NCI-H1417 (cell line): ENCODE measurements at regions not wholly inside any gene's neighbourhood (a gene's known extent, or its start where the extent isn't known, plus 50 kb on each side); places are given as distances from the start of the nearest gene placed in this dataset.
A peak's percentile ranks its signal among the peaks of the same experiment; 100 is the strongest.

Experiments
- DNase-seq, 3 experiments: peaks; one replicate each; lab custom pipeline; 2025; lab: John Stamatoyannopoulos, UW

GRCh38 chr2:5231287-5231686, 460.9 kb upstream of the SOX11 start:
- DNase-seq: no peak

GRCh38 chr2:5234563-5234962, 457.6 kb upstream of the SOX11 start:
- no peak for DNase-seq

GRCh38 chr2:5235701-5236100, 456.5 kb upstream of the SOX11 start:
- DNase-seq: no peak

- no peak for DNase-seq
Observed at GRCh38 chr2:5236249-5236648, 455.9 kb upstream of the SOX11 start.

GRCh38 chr2:5242751-5243150, 449.4 kb upstream of the SOX11 start:
- peak in 1 of 3 experiments; percentile 33 for DNase-seq

- peak in 2 of 3 experiments; percentile 31 to 51 for DNase-seq
Observed at GRCh38 chr2:5250482-5250881, 441.7 kb upstream of the SOX11 start.

GRCh38 chr2:5253263-5253662, 438.9 kb upstream of the SOX11 start:
- DNase-seq: no peak

- peak in 1 of 3 experiments; percentile 12 for DNase-seq
Observed at GRCh38 chr2:5254791-5255332, 437.3 kb upstream of the SOX11 start.

- DNase-seq: no peak
Observed at GRCh38 chr2:5263291-5263690, 428.9 kb upstream of the SOX11 start.

GRCh38 chr2:5264361-5264760, 427.8 kb upstream of the SOX11 start:
- DNase-seq: no peak

- no peak for DNase-seq
Observed at GRCh38 chr2:5285061-5285460, 407.1 kb upstream of the SOX11 start.

GRCh38 chr2:5285872-5286769, 406.1 kb upstream of the SOX11 start:
- DNase-seq: peak in 2 of 3 experiments; percentile 37 to 72

- no peak for DNase-seq
Observed at GRCh38 chr2:5287558-5288334, 404.4 kb upstream of the SOX11 start.

- no peak for DNase-seq
Observed at GRCh38 chr2:5290900-5291546, 401.2 kb upstream of the SOX11 start.

- DNase-seq: no peak
Observed at GRCh38 chr2:5304640-5305039, 387.5 kb upstream of the SOX11 start.

GRCh38 chr2:5315041-5315440, 377.1 kb upstream of the SOX11 start:
- DNase-seq: peak in 2 of 3 experiments; percentile 43 to 86

- peak; percentile 39 to 90 (median 57) for DNase-seq
Observed at GRCh38 chr2:5315512-5315911, 376.7 kb upstream of the SOX11 start.

GRCh38 chr2:5316001-5316490, 376.1 kb upstream of the SOX11 start:
- DNase-seq: peak in 1 of 3 experiments; percentile 56

GRCh38 chr2:5319493-5319892, 372.7 kb upstream of the SOX11 start:
- DNase-seq: peak in 2 of 3 experiments; percentile 11 to 79

GRCh38 chr2:5322396-5322795, 369.8 kb upstream of the SOX11 start:
- peak in 1 of 3 experiments; percentile 30 for DNase-seq

- no peak for DNase-seq
Observed at GRCh38 chr2:5325523-5325922, 366.7 kb upstream of the SOX11 start.

- DNase-seq: no peak
Observed at GRCh38 chr2:5328826-5329225, 363.4 kb upstream of the SOX11 start.
